LoVo (cell line): ENCODE measurements at regions not wholly inside any gene's neighbourhood (a gene's known extent, or its start where the extent isn't known, plus 50 kb on each side); places are given as distances from the start of the nearest gene placed in this dataset.
"Not testable (repeated sequence)": the region's sequence is repeated elsewhere in the genome, so short reads cannot be mapped to it uniquely, and the experiment has no call there.

ENCODE experiments used
- DNase-seq: peaks from one replicate; pipeline ENCODE4 v3.0.0-alpha.2; 2016; ENCODE audit warnings: low spot score

- DNase-seq, result no peak
Observed at GRCh38 chr13:82593239-82593638, 1289.0 kb downstream of the SLITRK1 start.

- no peak for DNase-seq
Observed at GRCh38 chr13:82571653-82572052, 1310.6 kb downstream of the SLITRK1 start.

- DNase-seq, result no peak
Observed at GRCh38 chr13:82569581-82569980, 1312.7 kb downstream of the SLITRK1 start.

GRCh38 chr13:82566864-82567263 is 1315.4 kb downstream of the SLITRK1 start:
- no peak for DNase-seq

- no peak for DNase-seq
Observed at GRCh38 chr13:82565201-82565600, 1317.1 kb downstream of the SLITRK1 start.

GRCh38 chr13:82560889-82561288 is 1321.4 kb downstream of the SLITRK1 start:
- DNase-seq, result no peak

GRCh38 chr13:82522872-82523271 is 1359.4 kb downstream of the SLITRK1 start:
- DNase-seq, result no peak

- no peak for DNase-seq
Observed at GRCh38 chr13:82506805-82507414, 1375.4 kb downstream of the SLITRK1 start.

- no peak for DNase-seq
Observed at GRCh38 chr13:82501834-82502233, 1380.4 kb downstream of the SLITRK1 start.

GRCh38 chr13:82480415-82480814 is 1401.9 kb downstream of the SLITRK1 start:
- DNase-seq, result no peak

GRCh38 chr13:82477436-82477835 is 1404.8 kb downstream of the SLITRK1 start:
- no peak for DNase-seq

GRCh38 chr13:82467626-82468025 is 1414.6 kb downstream of the SLITRK1 start:
- DNase-seq, result no peak

GRCh38 chr13:82459575-82459974 is 1422.7 kb downstream of the SLITRK1 start:
- DNase-seq, result not testable (repeated sequence)

GRCh38 chr13:82458169-82458568 is 1424.1 kb downstream of the SLITRK1 start:
- DNase-seq, result no peak

GRCh38 chr13:82457548-82457947 is 1424.7 kb downstream of the SLITRK1 start:
- DNase-seq, result not testable (repeated sequence)

GRCh38 chr13:82447416-82448077 is 1434.7 kb downstream of the SLITRK1 start:
- no peak for DNase-seq

GRCh38 chr13:82439159-82439904 is 1442.9 kb downstream of the SLITRK1 start:
- DNase-seq, result no peak

- DNase-seq, result no peak
Observed at GRCh38 chr13:82438320-82438719, 1444.0 kb downstream of the SLITRK1 start.

GRCh38 chr13:82436099-82436585 is 1446.1 kb downstream of the SLITRK1 start:
- no peak for DNase-seq

- DNase-seq, result no peak
Observed at GRCh38 chr13:82432949-82433348, 1449.3 kb downstream of the SLITRK1 start.

- no peak for DNase-seq
Observed at GRCh38 chr13:82412749-82413148, 1469.5 kb downstream of the SLITRK1 start.

GRCh38 chr13:82407321-82407720 is 1475.0 kb downstream of the SLITRK1 start:
- no peak for DNase-seq

- DNase-seq, result no peak
Observed at GRCh38 chr13:82374719-82375118, 1507.6 kb downstream of the SLITRK1 start.
